ENCODE measurements at regions not wholly inside any gene's neighbourhood (a gene's known extent, or its start where the extent isn't known, plus 50 kb on each side); places are given as distances from the start of the nearest gene placed in this dataset.

DNA sequence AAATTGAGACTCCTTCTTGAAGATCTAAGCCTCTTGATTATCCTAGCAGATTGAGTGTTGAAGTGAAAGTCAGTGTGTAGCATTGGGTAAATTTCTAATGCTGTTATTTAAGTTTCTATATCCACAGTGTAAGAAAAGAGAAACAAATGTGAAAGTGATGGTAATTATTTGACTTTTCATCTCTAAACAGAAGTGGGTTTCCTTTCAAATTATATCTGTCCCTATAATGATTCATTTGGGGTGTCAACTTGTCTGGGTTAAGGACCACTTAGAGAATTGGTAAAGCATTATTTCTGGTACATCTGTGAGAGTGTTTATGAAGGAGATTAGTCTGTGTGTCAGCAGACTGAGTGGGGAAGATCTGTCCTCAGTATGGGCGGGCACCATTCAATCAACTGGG lies 133.0 kb upstream of the HMCN1 start (continued):
- no peak for TF ChIP-seq TCF12 (IDR thresholded peaks at IDR 0.05)
- no peak for TF ChIP-seq MXI1 (IDR thresholded peaks at IDR 0.05; ENCODE audit: low read depth, low read length)
- no peak for TF ChIP-seq RXRA (IDR thresholded peaks at IDR 0.05; ENCODE audit: borderline replicate concordance, low read depth)
- no peak for TF ChIP-seq PBX3 (IDR thresholded peaks at IDR 0.05)
- no peak for TF ChIP-seq NRF1 (IDR thresholded peaks at IDR 0.05; ENCODE audit: low read depth, low read length)
- no peak for TF ChIP-seq REST (IDR thresholded peaks at IDR 0.05; ENCODE audit: low read depth, low read length)

- Histone ChIP-seq H3K4me1 (ENCODE audit: control insufficient read depth in 1 of 2, insufficient read depth in 2 of 2, low read depth in 1 of 2, low read length in 1 of 2) (no peaks in the 10 kb centered on the region), H3K36me3 (replicated peaks in 1 of 2; ENCODE audit: control insufficient read depth in 1 of 2, insufficient read depth in 2 of 2, low read length in 1 of 2) (no peaks in the 10 kb centered on the region), H3K4me3 (ENCODE audit: low read depth in 2 of 2, low read length in 1 of 2) (no peak overlapping the region), H3K4me2 (no peak overlapping the region), H3F3A (replicated peaks; ENCODE audit: insufficient read depth) (no peaks in the 10 kb centered on the region), H3K9me2 (no peaks in the 10 kb centered on the region), H3K27ac (ENCODE audit: low read depth in 2 of 2, low read length in 1 of 2) (no peak overlapping the region), H3K9ac (no peak overlapping the region), H3K27me3 (ENCODE audit: insufficient read depth) (no peaks in the 10 kb centered on the region; the same call in 1 of the 2 replicates), H3K79me2 (ENCODE audit: insufficient read depth) (no peaks in the 10 kb centered on the region), H4K20me1 (ENCODE audit: insufficient read depth) (no peaks in the 10 kb centered on the region), H3K9me3 (no peaks in the 10 kb centered on the region), H2AFZ (ENCODE audit: low read depth) (no peak overlapping the region)
- DNase-seq: no peak
- POLR2A ChIA-PET: no interaction called here
- 17% methylated on average over 2 of the region's 2 CpGs for WGBS (ENCODE audit: low lambda C conversion rate)
- CTCF ChIA-PET: no interaction called here
- TF ChIP-seq GABPA (IDR thresholded peaks at IDR 0.05; ENCODE audit: low read depth): no peak
Measured at GRCh38 chr1:185600641-185601040, 133.6 kb upstream of the HMCN1 start.

DNA sequence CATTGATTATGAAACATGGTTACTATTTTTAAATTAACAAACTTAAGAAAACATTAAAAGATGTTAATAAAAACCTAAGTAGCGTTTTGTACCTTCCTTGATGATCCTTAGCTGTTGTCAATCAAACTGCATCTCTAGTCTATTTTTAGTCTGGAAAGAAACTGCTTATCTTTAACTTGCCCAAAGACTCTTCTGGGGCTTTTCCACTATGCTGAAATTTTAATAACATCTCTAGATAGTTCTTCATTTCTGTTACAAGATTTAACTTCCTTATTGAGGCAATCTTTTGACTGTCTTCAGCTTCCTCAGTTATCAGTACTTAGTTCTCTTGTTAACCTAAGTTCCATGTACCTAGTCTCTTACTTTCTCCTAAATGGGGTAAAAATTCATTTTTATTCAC lies 135.9 kb upstream of the HMCN1 start:
- CTCF ChIA-PET: interaction anchor here (1.6 kb wide), 1 partner anchor 15 kb away, joined by 4 read pairs; no protein-coding TSS in a partner anchor
- H3F3A ChIP-seq (replicated peaks; ENCODE audit: insufficient read depth): no peaks in the 10 kb centered on the region
- no peaks in the 10 kb centered on the region; the same call in 1 of the 2 replicates for H3K27me3 ChIP-seq (ENCODE audit: insufficient read depth)
- no peak overlapping the region for H3K27ac ChIP-seq (ENCODE audit: low read depth in 2 of 2, low read length in 1 of 2)
- H3K4me3 ChIP-seq (ENCODE audit: low read depth in 2 of 2, low read length in 1 of 2): no peak overlapping the region
- no peaks in the 10 kb centered on the region for H3K9me3 ChIP-seq
- H3K4me1 ChIP-seq (ENCODE audit: control insufficient read depth in 1 of 2, insufficient read depth in 2 of 2, low read depth in 1 of 2, low read length in 1 of 2): peaks cover 0 to 2% of the 10 kb centered on the region in 2 experiments; a peak in 2 of 4 replicates
- H2AFZ ChIP-seq (ENCODE audit: low read depth): no peak overlapping the region
- H3K79me2 ChIP-seq (ENCODE audit: insufficient read depth): no peaks in the 10 kb centered on the region
- H3K9me2 ChIP-seq: no peaks in the 10 kb centered on the region
- H4K20me1 ChIP-seq (ENCODE audit: insufficient read depth): no peaks in the 10 kb centered on the region
- DNase-seq: no peak
- no peak overlapping the region for H3K4me2 ChIP-seq
- H3K36me3 ChIP-seq (replicated peaks in 1 of 2; ENCODE audit: control insufficient read depth in 1 of 2, insufficient read depth in 2 of 2, low read length in 1 of 2): no peaks in the 10 kb centered on the region
- H3K9ac ChIP-seq: no peak overlapping the region
- 20% methylated on average over 1 of the region's 1 CpG for WGBS (ENCODE audit: low lambda C conversion rate)
- POLR2A ChIA-PET: no interaction called here
- no peak for TF ChIP-seq SIN3A (IDR thresholded peaks at IDR 0.05; ENCODE audit: borderline replicate concordance, low read depth, low read length)
- no peak for TF ChIP-seq NRF1 (IDR thresholded peaks at IDR 0.05; ENCODE audit: low read depth, low read length)
- TF ChIP-seq USF1 (IDR thresholded peaks at IDR 0.05; ENCODE audit: borderline replicate concordance, low read depth): no peak
- TF ChIP-seq TAF1 (IDR thresholded peaks at IDR 0.05; ENCODE audit: borderline replicate concordance, low read depth, low read length): no peak
- no peak for TF ChIP-seq RAD21 (IDR thresholded peaks at IDR 0.05; ENCODE audit: low read length)
- no peak for TF ChIP-seq NFIC (IDR thresholded peaks at IDR 0.05; ENCODE audit: borderline replicate concordance)
- TF ChIP-seq MAX (IDR thresholded peaks at IDR 0.05; ENCODE audit: low read depth): no peak
- TF ChIP-seq IRF3 (IDR thresholded peaks at IDR 0.05; ENCODE audit: low read depth, low read length): no peak
- no peak for TF ChIP-seq RXRA (IDR thresholded peaks at IDR 0.05; ENCODE audit: borderline replicate concordance, low read depth)
- no peak for TF ChIP-seq ZBTB33 (IDR thresholded peaks at IDR 0.05; ENCODE audit: borderline replicate concordance, low read depth)
- no peak for TF ChIP-seq GABPA (IDR thresholded peaks at IDR 0.05; ENCODE audit: low read depth)
- TF ChIP-seq MXI1 (IDR thresholded peaks at IDR 0.05; ENCODE audit: low read depth, low read length): no peak
- TF ChIP-seq YY1 (IDR thresholded peaks at IDR 0.05; ENCODE audit: low read depth): no peak
- no peak for TF ChIP-seq POLR2AphosphoS5 (IDR thresholded peaks at IDR 0.05; ENCODE audit: low read depth, low read length)
